ENCODE measurements at regions not wholly inside any gene's neighbourhood (a gene's known extent, or its start where the extent isn't known, plus 50 kb on each side); places are given as distances from the start of the nearest gene placed in this dataset.

DNA sequence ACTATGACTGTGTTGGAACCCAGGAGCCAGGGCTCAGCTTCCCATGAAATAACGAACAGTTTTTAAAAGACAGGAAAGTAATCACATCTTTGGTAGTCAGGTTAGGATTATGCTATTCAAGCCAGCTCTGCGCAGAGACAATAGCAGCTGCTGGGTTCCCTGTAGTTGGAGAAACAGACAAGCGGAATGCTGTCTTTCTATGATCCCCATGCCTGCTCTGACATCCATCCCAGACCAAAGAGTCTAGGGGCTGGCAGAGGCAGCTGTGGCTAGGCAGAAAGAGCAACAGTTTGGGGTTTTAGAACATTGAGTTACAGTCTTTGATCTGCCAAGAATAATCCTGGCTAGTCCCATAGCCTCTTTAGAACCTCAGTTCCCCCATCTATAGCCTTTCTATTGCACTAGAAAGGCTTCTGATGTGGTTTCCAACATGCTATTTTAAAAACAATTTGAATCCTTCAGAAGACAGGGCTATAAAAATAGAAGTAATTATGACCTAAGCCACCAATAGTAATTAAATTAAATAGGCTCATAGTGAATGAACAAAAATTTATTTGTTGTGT, 146.8 kb downstream of the MTX2 start:
- Histone ChIP-seq H3K9me3 (no peaks in the 10 kb centered on the region), H3K36me3 (ENCODE audit: control insufficient read depth, insufficient read depth, low read length) (no peaks in the 10 kb centered on the region), H3K4me1 (0 out of 2 replicates have a peak, but pooled peaks cover 4% of the 10 kb centered on the region), H3K4me3 (ENCODE audit: low read depth, low read length) (no peak overlapping the region), H3K27me3 (replicated peaks; ENCODE audit: control insufficient read depth, insufficient read depth, low read length) (no peaks in the 10 kb centered on the region)
- H3K27ac Mint-ChIP-seq (ENCODE audit: unreplicated experiment): no peak overlapping the region
- POLR2A ChIA-PET: no interaction called here
- BruUV-seq (replicated peaks): no TSS peak
- intact Hi-C loops (cut with micrococcal nuclease; ENCODE audit: unreplicated experiment): no loop called here
- H3K9me3 Mint-ChIP-seq (ENCODE audit: unreplicated experiment): no peaks in the 10 kb centered on the region
- TF ChIP-seq, protein P1, sequence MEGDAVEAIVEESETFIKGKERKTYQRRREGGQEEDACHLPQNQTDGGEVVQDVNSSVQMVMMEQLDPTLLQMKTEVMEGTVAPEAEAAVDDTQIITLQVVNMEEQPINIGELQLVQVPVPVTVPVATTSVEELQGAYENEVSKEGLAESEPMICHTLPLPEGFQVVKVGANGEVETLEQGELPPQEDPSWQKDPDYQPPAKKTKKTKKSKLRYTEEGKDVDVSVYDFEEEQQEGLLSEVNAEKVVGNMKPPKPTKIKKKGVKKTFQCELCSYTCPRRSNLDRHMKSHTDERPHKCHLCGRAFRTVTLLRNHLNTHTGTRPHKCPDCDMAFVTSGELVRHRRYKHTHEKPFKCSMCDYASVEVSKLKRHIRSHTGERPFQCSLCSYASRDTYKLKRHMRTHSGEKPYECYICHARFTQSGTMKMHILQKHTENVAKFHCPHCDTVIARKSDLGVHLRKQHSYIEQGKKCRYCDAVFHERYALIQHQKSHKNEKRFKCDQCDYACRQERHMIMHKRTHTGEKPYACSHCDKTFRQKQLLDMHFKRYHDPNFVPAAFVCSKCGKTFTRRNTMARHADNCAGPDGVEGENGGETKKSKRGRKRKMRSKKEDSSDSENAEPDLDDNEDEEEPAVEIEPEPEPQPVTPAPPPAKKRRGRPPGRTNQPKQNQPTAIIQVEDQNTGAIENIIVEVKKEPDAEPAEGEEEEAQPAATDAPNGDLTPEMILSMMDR (IDR thresholded peaks at IDR 0.05; ENCODE audit: insufficient read depth in 1 of 2, low read depth in 1 of 2, low read length in 1 of 2, severe bottlenecking in 1 of 2, unreplicated experiment in 1 of 2): no peak
- H3K4me1 Mint-ChIP-seq (ENCODE audit: low read depth, unreplicated experiment): peaks cover 12% of the 10 kb centered on the region
- H3K27me3 Mint-ChIP-seq (ENCODE audit: insufficient read depth, unreplicated experiment): peaks cover 21% of the 10 kb centered on the region
- no peak overlapping the region for H3K4me3 Mint-ChIP-seq (ENCODE audit: unreplicated experiment)
- CTCF ChIA-PET: no interaction called here
- H3K36me3 Mint-ChIP-seq (ENCODE audit: insufficient read depth, unreplicated experiment): no peaks in the 10 kb centered on the region
- no peak for DNase-seq

DNA sequence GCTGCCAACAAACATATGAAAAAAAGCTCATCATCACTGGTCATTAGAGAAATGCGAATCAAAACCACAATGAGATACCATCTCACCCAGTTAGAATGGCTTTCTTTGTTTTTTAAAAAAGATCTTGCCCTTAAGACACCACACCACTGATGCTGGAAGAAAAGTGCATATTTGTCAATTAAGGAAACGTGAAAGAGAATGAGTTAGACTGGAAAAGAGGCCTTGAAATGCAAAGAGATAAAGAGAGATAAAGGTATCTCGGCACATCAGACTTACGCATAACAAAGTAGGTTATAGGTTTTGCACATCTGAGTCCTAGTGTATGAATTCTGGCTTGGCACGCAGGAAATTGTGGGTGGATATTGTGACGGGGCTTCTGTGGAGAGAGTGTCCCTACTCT, 149.5 kb downstream of the MTX2 start:
- no peak for DNase-seq
- H3K4me1 ChIP-seq: 0 out of 2 replicates have a peak, but pooled peaks cover 4% of the 10 kb centered on the region
- POLR2A ChIA-PET: no interaction called here
- Mint-ChIP-seq H3K27me3 (ENCODE audit: insufficient read depth, unreplicated experiment) (peaks cover 14% of the 10 kb centered on the region), H3K9me3 (ENCODE audit: unreplicated experiment) (no peaks in the 10 kb centered on the region), H3K27ac (ENCODE audit: unreplicated experiment) (no peak overlapping the region), H3K4me1 (ENCODE audit: low read depth, unreplicated experiment) (peaks cover 14% of the 10 kb centered on the region), H3K36me3 (ENCODE audit: insufficient read depth, unreplicated experiment) (no peaks in the 10 kb centered on the region), H3K4me3 (ENCODE audit: unreplicated experiment) (no peak overlapping the region)
- H3K36me3 ChIP-seq (ENCODE audit: control insufficient read depth, insufficient read depth, low read length): no peaks in the 10 kb centered on the region
- CTCF ChIA-PET: no interaction called here
- H3K4me3 ChIP-seq (ENCODE audit: low read depth, low read length): no peak overlapping the region
- no peaks in the 10 kb centered on the region for H3K27me3 ChIP-seq (replicated peaks; ENCODE audit: control insufficient read depth, insufficient read depth, low read length)
- H3K9me3 ChIP-seq: no peaks in the 10 kb centered on the region
- intact Hi-C loops (cut with micrococcal nuclease; ENCODE audit: unreplicated experiment): no loop called here
- BruUV-seq (replicated peaks): no TSS peak
- TF ChIP-seq, protein P1 (IDR thresholded peaks at IDR 0.05; ENCODE audit: insufficient read depth in 1 of 2, low read depth in 1 of 2, low read length in 1 of 2, severe bottlenecking in 1 of 2, unreplicated experiment in 1 of 2): no peak

DNA sequence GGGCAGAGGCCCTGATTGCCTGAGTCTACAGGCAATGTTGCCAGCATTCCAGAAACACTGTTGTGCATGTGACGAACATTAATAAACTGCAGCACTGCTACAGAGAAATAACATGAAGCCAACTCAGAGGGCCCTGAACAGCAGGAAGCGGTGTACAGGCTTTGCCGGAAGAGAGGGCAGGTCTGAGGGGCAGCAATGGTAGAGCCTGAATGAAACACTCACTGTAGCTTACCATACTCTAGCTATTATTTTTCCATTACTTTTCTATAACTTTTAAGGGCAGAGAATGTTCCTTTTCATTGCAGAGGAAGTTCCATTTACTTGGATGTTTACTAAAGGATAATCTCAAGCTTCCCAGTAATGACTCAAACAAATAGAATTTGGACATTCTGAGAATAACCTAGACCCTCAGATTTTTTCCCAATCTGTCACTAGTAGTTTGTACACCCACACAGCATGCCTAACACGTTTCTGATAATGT, 150.4 kb downstream of the MTX2 start:
- POLR2A ChIA-PET: no interaction called here
- H3K9me3 Mint-ChIP-seq (ENCODE audit: unreplicated experiment): no peaks in the 10 kb centered on the region
- intact Hi-C loops (cut with micrococcal nuclease; ENCODE audit: unreplicated experiment): no loop called here
- H3K4me1 Mint-ChIP-seq (ENCODE audit: low read depth, unreplicated experiment): peaks cover 23% of the 10 kb centered on the region
- no peaks in the 10 kb centered on the region for H3K9me3 ChIP-seq
- CTCF ChIA-PET: no interaction called here
- H3K4me3 Mint-ChIP-seq (ENCODE audit: unreplicated experiment): no peak overlapping the region
- TF ChIP-seq, protein P1 (IDR thresholded peaks at IDR 0.05; ENCODE audit: insufficient read depth in 1 of 2, low read depth in 1 of 2, low read length in 1 of 2, severe bottlenecking in 1 of 2, unreplicated experiment in 1 of 2): no peak
- H3K36me3 Mint-ChIP-seq (ENCODE audit: insufficient read depth, unreplicated experiment): no peaks in the 10 kb centered on the region
- no peak overlapping the region for H3K4me3 ChIP-seq (ENCODE audit: low read depth, low read length)
- no peak overlapping the region for H3K27ac Mint-ChIP-seq (ENCODE audit: unreplicated experiment)
- no peaks in the 10 kb centered on the region for H3K36me3 ChIP-seq (ENCODE audit: control insufficient read depth, insufficient read depth, low read length)
- DNase-seq: no peak
- no TSS peak for BruUV-seq (replicated peaks)
- H3K27me3 ChIP-seq (replicated peaks; ENCODE audit: control insufficient read depth, insufficient read depth, low read length): no peaks in the 10 kb centered on the region
- peaks cover 12% of the 10 kb centered on the region; the same call in 1 of the 2 replicates for H3K4me1 ChIP-seq
- H3K27me3 Mint-ChIP-seq (ENCODE audit: insufficient read depth, unreplicated experiment): peaks cover 10% of the 10 kb centered on the region

Measured in Caco-2 (cell line).